ENCODE measurements at regions not wholly inside any gene's neighbourhood (a gene's known extent, or its start where the extent isn't known, plus 50 kb on each side); places are given as distances from the start of the nearest gene placed in this dataset.

- intact Hi-C loops (cut with micrococcal nuclease; ENCODE audit: unreplicated experiment) = no loop called here
- 51% methylated on average over 6 of the region's 6 CpGs for WGBS (ENCODE audit: low lambda C conversion rate)
- Histone ChIP-seq H3K4me3 (replicated peaks in 1 of 3; ENCODE audit: insufficient read depth in 1 of 3, low read depth in 2 of 3, low read length in 3 of 3) (no peak overlapping the region), H3K27me3 (ENCODE audit: control insufficient read depth in 1 of 2, insufficient read depth in 2 of 2, low read length in 2 of 2) (no peaks in the 10 kb centered on the region), H3K9me3 (ENCODE audit: low read length) (no peaks in the 10 kb centered on the region; the same call in 1 of the 2 replicates), H3K4me1 (ENCODE audit: insufficient read depth, low read length) (no peaks in the 10 kb centered on the region), H3K4me2 (ENCODE audit: low read depth, low read length) (no peak overlapping the region), H3K27ac (ENCODE audit: extremely low read length, insufficient read depth, low read length) (no peak overlapping the region), H3K36me3 (replicated peaks in 1 of 2; ENCODE audit: control insufficient read depth in 1 of 2, insufficient read depth in 2 of 2, low read length in 2 of 2) (no peaks in the 10 kb centered on the region), H2AFZ (ENCODE audit: low read length) (no peak overlapping the region), H4K20me1 (ENCODE audit: insufficient read depth, low read length) (no peaks in the 10 kb centered on the region), H3K79me2 (ENCODE audit: insufficient read depth, low read length) (no peaks in the 10 kb centered on the region), H3K9ac (ENCODE audit: insufficient read depth, low read depth, low read length) (no peak overlapping the region)
- no peak for ATAC-seq
- ChIA-PET POLR2A (no interaction called here), CTCF (ENCODE audit: low intra/inter-chr PET ratio, low total read pairs) (no interaction called here)
- BruUV-seq (replicated peaks) = no TSS peak
- no peak for FAIRE-seq
- no peak for DNase-seq (ENCODE audit: low spot score)
- TF ChIP-seq SRSF9 (IDR thresholded peaks at IDR 0.05; ENCODE audit: borderline replicate concordance, insufficient read depth, low read depth, low read length, poor library complexity, severe bottlenecking) (no peak), MIER2 (CRISPR knock-in tag; IDR thresholded peaks at IDR 0.05) (no peak), PLRG1 (conservative IDR thresholded peaks at IDR 0.05) (0 out of 2 replicates have a peak, but pooled peaks have one; percentile 26), MBD4 (IDR thresholded peaks at IDR 0.05; ENCODE audit: borderline replicate concordance, low read length) (no peak), RARA (CRISPR knock-in tag; IDR thresholded peaks at IDR 0.05) (no peak), ZNF7 (CRISPR knock-in tag; IDR thresholded peaks at IDR 0.05) (no peak), ZNF563 (CRISPR knock-in tag; IDR thresholded peaks at IDR 0.05) (no peak), ZNF432 (CRISPR knock-in tag; IDR thresholded peaks at IDR 0.05; ENCODE audit: borderline replicate concordance) (no peak), HNRNPK (IDR thresholded peaks at IDR 0.05; ENCODE audit: low read depth, low read length, poor library complexity, severe bottlenecking) (peak; percentile 71), ATF7 (IDR thresholded peaks at IDR 0.05) (peak; percentile 92), ATF7 (CRISPR knock-in tag; IDR thresholded peaks at IDR 0.05) (no peak), STAT5B (CRISPR knock-in tag; IDR thresholded peaks at IDR 0.05) (no peak), FIP1L1 (IDR thresholded peaks at IDR 0.05; ENCODE audit: borderline replicate concordance, insufficient read depth, low read depth, low read length) (no peak), ZNF678 (CRISPR knock-in tag; IDR thresholded peaks at IDR 0.05) (no peak), CSRNP2 (CRISPR knock-in tag; conservative IDR thresholded peaks at IDR 0.05; ENCODE audit: low read depth) (no peak)
- in situ Hi-C loops (cut with HindIII; ENCODE audit: extremely low pct_ligation_motif_present, low pct_unique_long_range_greater_than_20kb) = no loop called here
Observed at GRCh38 chr6:8574749-8575468, 139.6 kb upstream of the SLC35B3 start.

Data from HepG2 (cell line).